ENCODE measurements at regions not wholly inside any gene's neighbourhood (a gene's known extent, or its start where the extent isn't known, plus 50 kb on each side); places are given as distances from the start of the nearest gene placed in this dataset.

DNA sequence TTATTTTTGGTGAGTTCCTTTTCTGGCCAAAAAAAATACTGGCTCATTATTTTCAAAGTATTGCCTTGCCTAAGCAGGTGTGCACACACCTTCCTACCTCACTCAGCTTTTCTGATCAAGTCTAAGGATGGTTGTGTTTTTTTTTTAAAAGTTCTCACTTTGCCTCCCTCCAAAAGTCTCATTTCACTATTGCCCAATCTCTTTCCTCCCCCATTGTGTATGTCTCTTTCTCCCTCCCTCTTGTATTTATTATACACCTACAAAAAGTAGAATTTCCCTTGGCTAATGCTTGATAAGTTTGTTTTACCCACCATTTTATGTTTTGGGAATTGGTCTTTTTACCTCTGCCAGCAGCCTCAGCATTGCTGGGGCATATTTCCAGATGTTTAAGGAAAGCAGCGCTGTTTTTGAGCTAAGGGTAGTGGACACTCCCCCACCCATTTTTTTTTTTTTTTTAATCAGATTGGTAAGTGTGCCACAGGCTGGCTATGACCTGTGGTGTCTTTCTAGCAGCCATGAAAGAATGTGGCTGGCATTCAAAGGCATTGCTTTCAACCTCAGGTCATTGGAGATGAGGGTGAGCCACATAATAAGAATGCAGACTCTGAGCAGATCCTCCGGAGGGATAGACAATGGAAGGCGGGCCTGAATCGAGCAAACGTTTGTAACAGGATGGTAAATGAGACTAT lies 668.6 kb downstream of the UTRN start:
- TF ChIP-seq, protein P1, sequence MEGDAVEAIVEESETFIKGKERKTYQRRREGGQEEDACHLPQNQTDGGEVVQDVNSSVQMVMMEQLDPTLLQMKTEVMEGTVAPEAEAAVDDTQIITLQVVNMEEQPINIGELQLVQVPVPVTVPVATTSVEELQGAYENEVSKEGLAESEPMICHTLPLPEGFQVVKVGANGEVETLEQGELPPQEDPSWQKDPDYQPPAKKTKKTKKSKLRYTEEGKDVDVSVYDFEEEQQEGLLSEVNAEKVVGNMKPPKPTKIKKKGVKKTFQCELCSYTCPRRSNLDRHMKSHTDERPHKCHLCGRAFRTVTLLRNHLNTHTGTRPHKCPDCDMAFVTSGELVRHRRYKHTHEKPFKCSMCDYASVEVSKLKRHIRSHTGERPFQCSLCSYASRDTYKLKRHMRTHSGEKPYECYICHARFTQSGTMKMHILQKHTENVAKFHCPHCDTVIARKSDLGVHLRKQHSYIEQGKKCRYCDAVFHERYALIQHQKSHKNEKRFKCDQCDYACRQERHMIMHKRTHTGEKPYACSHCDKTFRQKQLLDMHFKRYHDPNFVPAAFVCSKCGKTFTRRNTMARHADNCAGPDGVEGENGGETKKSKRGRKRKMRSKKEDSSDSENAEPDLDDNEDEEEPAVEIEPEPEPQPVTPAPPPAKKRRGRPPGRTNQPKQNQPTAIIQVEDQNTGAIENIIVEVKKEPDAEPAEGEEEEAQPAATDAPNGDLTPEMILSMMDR (IDR thresholded peaks at IDR 0.05) = no peak
- TF ChIP-seq ZFX (IDR thresholded peaks at IDR 0.05; ENCODE audit: borderline replicate concordance) = no peak

Data from 22Rv1 (cell line).